ENCODE measurements at regions not wholly inside any gene's neighbourhood (a gene's known extent, or its start where the extent isn't known, plus 50 kb on each side); places are given as distances from the start of the nearest gene placed in this dataset.
"Not testable (repeated sequence)": the region's sequence is repeated elsewhere in the genome, so short reads cannot be mapped to it uniquely, and the experiment has no call there.

GRCh38 chr12:17564630-17565029, 525.4 kb downstream of the RERGL start:
- not testable (repeated sequence) for DNase-seq (ENCODE audit: low read depth in 2 of 3, low spot score in 2 of 3)

- no peak for DNase-seq (ENCODE audit: low read depth in 2 of 3, low spot score in 2 of 3)
These were observed 540.0 kb downstream of the RERGL start for GRCh38 chr12:17550011-17550410.

GRCh38 chr12:17540921-17541320, 549.1 kb downstream of the RERGL start:
- no peak for DNase-seq (ENCODE audit: low read depth in 2 of 3, low spot score in 2 of 3)

- no peak for DNase-seq (ENCODE audit: low read depth in 2 of 3, low spot score in 2 of 3)
These were observed 561.6 kb downstream of the RERGL start for GRCh38 chr12:17528394-17528793.

GRCh38 chr12:17527021-17527420, 563.0 kb downstream of the RERGL start:
- DNase-seq (ENCODE audit: low read depth in 2 of 3, low spot score in 2 of 3), result no peak

- no peak for DNase-seq (ENCODE audit: low read depth in 2 of 3, low spot score in 2 of 3)
These were observed 578.6 kb downstream of the RERGL start for GRCh38 chr12:17511369-17511768.

GRCh38 chr12:17507336-17507735, 582.7 kb downstream of the RERGL start:
- no peak for DNase-seq (ENCODE audit: low read depth in 2 of 3, low spot score in 2 of 3)

GRCh38 chr12:17503742-17504141, 586.3 kb downstream of the RERGL start:
- DNase-seq (ENCODE audit: low read depth in 2 of 3, low spot score in 2 of 3), result no peak

GRCh38 chr12:17489452-17489851, 600.5 kb downstream of the RERGL start:
- no peak for DNase-seq (ENCODE audit: low read depth in 2 of 3, low spot score in 2 of 3)

- DNase-seq (ENCODE audit: low read depth in 2 of 3, low spot score in 2 of 3), result no peak
These were observed 610.9 kb downstream of the RERGL start for GRCh38 chr12:17478908-17479673.

GRCh38 chr12:17470460-17470859, 619.5 kb downstream of the RERGL start:
- no peak for DNase-seq (ENCODE audit: low read depth in 2 of 3, low spot score in 2 of 3)

GRCh38 chr12:17459214-17459613, 630.8 kb downstream of the RERGL start:
- DNase-seq (ENCODE audit: low read depth in 2 of 3, low spot score in 2 of 3), result no peak

GRCh38 chr12:17456486-17456885, 633.5 kb downstream of the RERGL start:
- no peak for DNase-seq (ENCODE audit: low read depth in 2 of 3, low spot score in 2 of 3)

GRCh38 chr12:17438141-17438540, 651.9 kb downstream of the RERGL start:
- no peak for DNase-seq (ENCODE audit: low read depth in 2 of 3, low spot score in 2 of 3)

- no peak for DNase-seq (ENCODE audit: low read depth in 2 of 3, low spot score in 2 of 3)
These were observed 673.2 kb downstream of the RERGL start for GRCh38 chr12:17416748-17417147.

- DNase-seq (ENCODE audit: low read depth in 2 of 3, low spot score in 2 of 3), result no peak
These were observed 675.4 kb downstream of the RERGL start for GRCh38 chr12:17414596-17414995.

- DNase-seq (ENCODE audit: low read depth in 2 of 3, low spot score in 2 of 3), result no peak
These were observed 678.3 kb downstream of the RERGL start for GRCh38 chr12:17411662-17412061.

- no peak for DNase-seq (ENCODE audit: low read depth in 2 of 3, low spot score in 2 of 3)
These were observed 701.3 kb downstream of the RERGL start for GRCh38 chr12:17388679-17389078.

GRCh38 chr12:17383321-17383720, 706.7 kb downstream of the RERGL start:
- DNase-seq (ENCODE audit: low read depth in 2 of 3, low spot score in 2 of 3), result no peak

- no peak for DNase-seq (ENCODE audit: low read depth in 2 of 3, low spot score in 2 of 3)
These were observed 708.8 kb downstream of the RERGL start for GRCh38 chr12:17381211-17381610.

- DNase-seq (ENCODE audit: low read depth in 2 of 3, low spot score in 2 of 3), result no peak
These were observed 717.5 kb downstream of the RERGL start for GRCh38 chr12:17372508-17372907.

- DNase-seq (ENCODE audit: low read depth in 2 of 3, low spot score in 2 of 3), result no peak
These were observed 718.3 kb downstream of the RERGL start for GRCh38 chr12:17371491-17372215.
